ENCODE measurements at regions not wholly inside any gene's neighbourhood (a gene's known extent, or its start where the extent isn't known, plus 50 kb on each side); places are given as distances from the start of the nearest gene placed in this dataset.
A peak's percentile ranks its signal among the peaks of the same experiment; 100 is the strongest.

- TF ChIP-seq CTCF (conservative IDR thresholded peaks at IDR 0.05; ENCODE audit: low read depth in 2 of 2): no peak
- no peak for TF ChIP-seq NANOG (IDR thresholded peaks at IDR 0.05; ENCODE audit: borderline replicate concordance)
- TF ChIP-seq EZH2phosphoT487 (IDR thresholded peaks at IDR 0.05; ENCODE audit: unreplicated experiment): no peak
Observed at GRCh38 chr3:44111482-44111881, 130.2 kb upstream of the TOPAZ1 start (continued).

GRCh38 chr3:44114142-44114541 lies 127.5 kb upstream of the TOPAZ1 start:
- Histone ChIP-seq H3F3A (replicated peaks; ENCODE audit: low read depth) (no peaks in the 10 kb centered on the region), H3K36me3 (ENCODE audit: insufficient read depth) (no peaks in the 10 kb centered on the region), H3K9me2 (ENCODE audit: insufficient read depth) (peaks cover 11% of the 10 kb centered on the region; the same call in 1 of the 2 replicates), H3K4me2 (no peak overlapping the region), H4K20me1 (replicated peaks; ENCODE audit: insufficient read depth) (no peaks in the 10 kb centered on the region), H3K27ac (ENCODE audit: low read depth) (no peak overlapping the region), H3K79me2 (replicated peaks; ENCODE audit: insufficient read depth) (no peaks in the 10 kb centered on the region), H3K4me3 (no peak overlapping the region), H3K4me1 (ENCODE audit: insufficient read depth) (peaks cover 4% of the 10 kb centered on the region; the same call in 1 of the 2 replicates), H2AFZ (no peak overlapping the region), H3K27me3 (ENCODE audit: insufficient read depth) (no peaks in the 10 kb centered on the region)
- peak; percentile 98 for ATAC-seq
- DNase-seq (ENCODE audit: low spot score): peak; percentile 83
- Mint-ChIP-seq H3K9me3 (no peaks in the 10 kb centered on the region; the same call in 2 of the 3 replicates), H3K4me1 (peaks cover 11% of the 10 kb centered on the region; the same call in 2 of the 3 replicates), H3K4me3 (no peak overlapping the region), H3K27ac (no peak overlapping the region; the same call in 1 of the 2 replicates), H3K36me3 (ENCODE audit: low read depth) (peaks cover 5% of the 10 kb centered on the region; the same call in 1 of the 3 replicates), H3K27me3 (ENCODE audit: insufficient read depth, low read depth, poor library complexity) (peaks cover 3% of the 10 kb centered on the region)
- TF ChIP-seq ZNF331 (CRISPR knock-in tag; IDR thresholded peaks at IDR 0.05; ENCODE audit: low read depth) (no peak), CREB1 (CRISPR knock-in tag; IDR thresholded peaks at IDR 0.05; ENCODE audit: low read depth) (no peak), STAT1 (IDR thresholded peaks at IDR 0.05; ENCODE audit: unreplicated experiment) (no peak), EZH2phosphoT487 (IDR thresholded peaks at IDR 0.05; ENCODE audit: unreplicated experiment) (no peak), ZNF462 (CRISPR knock-in tag; IDR thresholded peaks at IDR 0.05) (no peak), EZH2 (IDR thresholded peaks at IDR 0.05; ENCODE audit: low read depth, unreplicated experiment) (no peak), CTCF (conservative IDR thresholded peaks at IDR 0.05; ENCODE audit: low read depth in 2 of 2) (peak; percentile 65 to 88)
